ENCODE measurements at regions not wholly inside any gene's neighbourhood (a gene's known extent, or its start where the extent isn't known, plus 50 kb on each side); places are given as distances from the start of the nearest gene placed in this dataset.

- TF ChIP-seq CTCF (conservative IDR thresholded peaks at IDR 0.05) (no peak), EZH2 (IDR thresholded peaks at IDR 0.05; ENCODE audit: low read depth) (no peak)
Observed at GRCh38 chr7:142528608-142529408, 220.5 kb upstream of the PRSS1 start.

All from PC-9 (cell line).